A549 (cell line): ENCODE measurements at regions not wholly inside any gene's neighbourhood (a gene's known extent, or its start where the extent isn't known, plus 50 kb on each side); places are given as distances from the start of the nearest gene placed in this dataset.
A peak's percentile ranks its signal among the peaks of the same experiment; 100 is the strongest.

Source experiments
- ATAC-seq, 2 experiments: fragments of 200-7000 bp in 1 of 2; fragments of >200 bp in 1 of 2; cut with Nextera tagmentation in 1 of 2; cut with Tn5 transposase in 1 of 2; 3 replicates each; pipeline versions ENCODE4 v1.8.0 to v1.9.1; 2018 to 2020; ENCODE audit warnings: mild to moderate bottlenecking in 1 of 2, moderate library complexity in 1 of 2
- CTCF ChIA-PET: fragments of 300-600 bp; sonication (Branson Sonifier 250); formaldehyde crosslinking; extraction: SDS; loops from one replicate; lab custom pipeline; 2021; ENCODE audit warnings: antibody characterized with exemption, inconsistent platforms; lab: Yijun Ruan, JAX
- POLR2A ChIA-PET: fragments of 350-600 bp; formaldehyde crosslinking; extraction: SDS; loops from one replicate; lab custom pipeline; 2021; ENCODE audit warnings: antibody characterized with exemption, inconsistent platforms; lab: Yijun Ruan, JAX
- DNase-seq, 2 experiments: peaks; one replicate each; pipeline versions ENCODE4 v3.0.0 to v3.0.0-alpha.2; 2011 to 2016; ENCODE audit warnings: low read depth in 1 of 2, low spot score in 1 of 2
- FAIRE-seq: peaks from 2 replicates; lab custom pipeline; 2011; peaks lifted over from hg19 to GRCh38; lab: Jason Lieb, UNC
- H3K27ac ChIP-seq, 2 experiments: fragments of >200 bp; sonication (Bioruptor Twin); formaldehyde crosslinking; 3 replicates each; pipeline ENCODE4 v1.5.1; 2016 to 2017
- H3K4me1 ChIP-seq: fragments of >200 bp; sonication (Bioruptor Twin); formaldehyde crosslinking; 3 replicates; pipeline ENCODE4 v1.6.1; 2016
- H3K4me2 ChIP-seq: fragments of >200 bp; sonication (Bioruptor Twin); formaldehyde crosslinking; 3 replicates; pipeline ENCODE4 v1.6.1; 2016
- H3K4me3 ChIP-seq: fragments of >200 bp; sonication (Bioruptor Twin); formaldehyde crosslinking; 3 replicates; pipeline ENCODE4 v1.5.1; 2016
- H3K9me3 ChIP-seq: fragments of >200 bp; sonication (Bioruptor Twin); formaldehyde crosslinking; 3 replicates; pipeline ENCODE4 v1.6.1; 2016
- BCL3 ChIP-seq: fragments of >200 bp; sonication (Bioruptor Twin); formaldehyde crosslinking; IDR thresholded peaks from 3 replicates; pipeline ENCODE4 v1.6.1; 2016
- CBX8 ChIP-seq: fragments of 200-600 bp; sonication (generic); IDR thresholded peaks from 2 replicates; pipeline ENCODE4 v1.6.1; 2016
- CEBPB ChIP-seq, 2 experiments: fragments of >200 bp in 1 of 2; sonication (Bioruptor Twin) in 1 of 2; formaldehyde crosslinking in 1 of 2; IDR thresholded peaks; 2 replicates each; pipeline ENCODE4 v1.6.1; 2012 to 2016
- CHD2 ChIP-seq: fragments of 150-350 bp; IDR thresholded peaks from 2 replicates; pipeline ENCODE4 v1.6.1; 2014; ENCODE audit warnings: low read length; ENCODE audit not compliant: partially characterized antibody
- CHD4 ChIP-seq: fragments of 200-600 bp; sonication (generic); IDR thresholded peaks from 2 replicates; pipeline ENCODE4 v1.6.1; 2016; ENCODE audit warnings: antibody characterized with exemption, mild to moderate bottlenecking, borderline replicate concordance
- CTCF ChIP-seq: fragments of >200 bp; sonication (Bioruptor Twin); formaldehyde crosslinking; IDR thresholded peaks from 3 replicates; pipeline ENCODE4 v1.5.1; 2016
- FOXS1 ChIP-seq: fragments of 250-450 bp; sonication (Bioruptor Pico); IDR thresholded peaks from 2 replicates; pipeline ENCODE4 v1.5.0; 2020; ENCODE audit warnings: mild to moderate bottlenecking, moderate library complexity
- GATA3 ChIP-seq: IDR thresholded peaks from 2 replicates; pipeline ENCODE4 v1.6.1; 2012; ENCODE audit warnings: borderline replicate concordance
- KDM5A ChIP-seq: fragments of 200-600 bp; sonication (generic); IDR thresholded peaks from 2 replicates; pipeline ENCODE4 v1.6.1; 2016; ENCODE audit warnings: antibody characterized with exemption, mild to moderate bottlenecking
- RAD21 ChIP-seq, 2 experiments: fragments of >200 bp in 1 of 2; sonication (Bioruptor Twin) in 1 of 2; formaldehyde crosslinking in 1 of 2; IDR thresholded peaks in 1 of 2; conservative IDR thresholded peaks in 1 of 2; 2 replicates in 1 of 2; 3 replicates in 1 of 2; pipeline ENCODE4 v1.6.1; 2012 to 2018; ENCODE audit warnings: inconsistent platforms in 1 of 2
- SMC3 ChIP-seq: fragments of >200 bp; sonication (Bioruptor Twin); formaldehyde crosslinking; IDR thresholded peaks from 3 replicates; pipeline ENCODE4 v1.6.1; 2018; ENCODE audit warnings: inconsistent platforms
- ZC3H11A ChIP-seq: fragments of 450-650 bp; IDR thresholded peaks from 2 replicates; pipeline ENCODE4 v1.6.1; 2014; ENCODE audit warnings: antibody characterized with exemption, mild to moderate bottlenecking
- WGBS: methylation state at CpG from one replicate; pipeline ENCODE4 v1.1.6; 2017; ENCODE audit errors: missing lambda C conversion rate; 5-methylcytosine and 5-hydroxymethylcytosine counted together

GRCh38 chr18:72672364-72673184, 128.4 kb upstream of the CBLN2 start:
- TF ChIP-seq GATA3 = no peak
- no peak for TF ChIP-seq ZC3H11A
- peak; percentile 14 to 22; a peak in 1 of 4 replicates for TF ChIP-seq CEBPB (IDR thresholded peaks at IDR 0.05)
- TF ChIP-seq CTCF = peak; percentile 63
- TF ChIP-seq SMC3 = peak; percentile 53
- TF ChIP-seq RAD21 (conservative IDR thresholded peaks at IDR 0.05 in 1 of 2, IDR thresholded peaks at IDR 0.05 in 1 of 2) = peak; percentile 58 to 64
- H3K4me3 ChIP-seq = no peak overlapping the region
- no peaks in the 10 kb centered on the region for H3K4me1 ChIP-seq
- peak in 1 of 2 experiments; percentile 54; a peak in 1 of 6 replicates for ATAC-seq
- no peak overlapping the region for H3K4me2 ChIP-seq
- ChIA-PET CTCF (interaction anchor here (0.6 to 1.5 kb wide), 4 partner anchors 19 to 60 kb away, joined by 3 read pairs; no protein-coding TSS in a partner anchor), POLR2A (no interaction called here)
- FAIRE-seq = no peak
- 17% methylated on average over 11 of the region's 11 CpGs for WGBS
- no peaks in the 10 kb centered on the region for H3K9me3 ChIP-seq
- H3K27ac ChIP-seq = no peak overlapping the region
- peak; percentile 20 to 36 for DNase-seq

GRCh38 chr18:72667932-72668331, 123.8 kb upstream of the CBLN2 start:
- TF ChIP-seq KDM5A (no peak), CBX8 (no peak), CHD4 (no peak), RAD21 (conservative IDR thresholded peaks at IDR 0.05 in 1 of 2, IDR thresholded peaks at IDR 0.05 in 1 of 2) (no peak), BCL3 (no peak), GATA3 (no peak), CHD2 (no peak), FOXS1 (no peak), CTCF (no peak)
- FAIRE-seq = no peak
- POLR2A ChIA-PET = no interaction called here

GRCh38 chr18:72652990-72653593, 109.0 kb upstream of the CBLN2 start:
- DNase-seq = peak; percentile 4 to 43
- no peak for FAIRE-seq
- no peak overlapping the region for H3K27ac ChIP-seq
- ChIA-PET POLR2A (no interaction called here), CTCF (interaction anchor here (0.8 to 1.2 kb wide), 5 partner anchors 15 to 32 kb away, joined by 3 to 5 read pairs (median 4); no protein-coding TSS in a partner anchor)
- H3K9me3 ChIP-seq = no peaks in the 10 kb centered on the region
- ATAC-seq = peak in 1 of 2 experiments; percentile 66; a peak in 3 of 6 replicates
- TF ChIP-seq RAD21 (conservative IDR thresholded peaks at IDR 0.05 in 1 of 2, IDR thresholded peaks at IDR 0.05 in 1 of 2) (peak in 1 of 2 experiments; percentile 24; a peak in 2 of 5 replicates), ZC3H11A (no peak)
- H3K4me1 ChIP-seq = no peaks in the 10 kb centered on the region
- no peak overlapping the region for H3K4me3 ChIP-seq
- 53% methylated on average over 3 of the region's 3 CpGs for WGBS
- H3K4me2 ChIP-seq = no peak overlapping the region

More at GRCh38 chr18:72667932-72668331, 123.8 kb upstream of the CBLN2 start:
- no peak for ATAC-seq
- DNase-seq = no peak
- 26% methylated on average over 2 of the region's 6 CpGs for WGBS
- no peaks in the 10 kb centered on the region for H3K4me1 ChIP-seq
- H3K4me3 ChIP-seq = no peak overlapping the region
- CTCF ChIA-PET = interaction anchor here (1.5 kb wide), 1 partner anchor 15 kb away, joined by 4 read pairs; no protein-coding TSS in a partner anchor
- H3K9me3 ChIP-seq = no peaks in the 10 kb centered on the region
- no peak overlapping the region for H3K4me2 ChIP-seq
- no peak overlapping the region for H3K27ac ChIP-seq
